Breast epithelium (tissue), 4 donors: ENCODE measurements at regions not wholly inside any gene's neighbourhood (a gene's known extent, or its start where the extent isn't known, plus 50 kb on each side); places are given as distances from the start of the nearest gene placed in this dataset.

Source experiments
- DNase-seq, 2 donors: peaks; one replicate each; pipeline ENCODE4 v3.0.0-alpha.2; 2019; ENCODE audit warnings: low spot score in 2 of 2
- H3K27ac ChIP-seq, 2 donors: fragments of 200-600 bp; sonication (generic) in 1 of 2; one replicate each; pipeline ENCODE4 v1.5.1; 2016 to 2019; ENCODE audit warnings: mild to moderate bottlenecking in 1 of 2
- H3K27me3 ChIP-seq, 2 donors: fragments of 200-600 bp; sonication (generic) in 1 of 2; one replicate each; pipeline versions ENCODE4 v1.5.1 to v1.6.0; 2017 to 2019; ENCODE audit warnings: control low read depth in 1 of 2, mild to moderate bottlenecking in 1 of 2
- H3K36me3 ChIP-seq: fragments of 200-600 bp; one replicate; pipeline ENCODE4 v1.5.1; 2019
- H3K4me1 ChIP-seq, 2 donors: fragments of 200-600 bp; sonication (generic); one replicate each; pipeline ENCODE4 v1.5.1; 2016 to 2019; ENCODE audit warnings: control low read depth in 1 of 2
- H3K4me3 ChIP-seq, 3 donors: fragments of 200-600 bp; sonication (generic); 1 replicate in 2 of 3; 2 replicates in 1 of 3; pipeline ENCODE4 v1.5.1; 2016 to 2019; ENCODE audit warnings: mild to moderate bottlenecking in 3 of 3, moderate library complexity in 2 of 3
- H3K9me3 ChIP-seq, 2 donors: fragments of 200-600 bp; sonication (generic) in 1 of 2; one replicate each; pipeline ENCODE4 v1.5.1; 2016 to 2019; ENCODE audit warnings: control low read depth in 1 of 2
- CTCF ChIP-seq, 3 donors: fragments of 450-650 bp; IDR thresholded peaks; one replicate each; pipeline ENCODE4 v1.5.1; 2016 to 2017; ENCODE audit warnings: antibody characterized with exemption in 3 of 3, mild to moderate bottlenecking in 3 of 3, moderate library complexity in 3 of 3
- POLR2A ChIP-seq: fragments of 450-650 bp; IDR thresholded peaks from one replicate; pipeline ENCODE4 v1.6.1; 2016; ENCODE audit warnings: antibody characterized with exemption, mild to moderate bottlenecking, moderate library complexity
- POLR2AphosphoS5 ChIP-seq, 3 donors: sonication (generic); formaldehyde crosslinking; IDR thresholded peaks; one replicate each; pipeline ENCODE4 v1.6.1; 2017; ENCODE audit warnings: antibody characterized with exemption in 3 of 3
- intact Hi-C: fragments of 100-400 bp; cut with DNase I; formaldehyde crosslinking; loops from one replicate; pipeline ENCODE4 v1.15.1; 2023; ENCODE audit warnings: low total_unique reads

- peaks cover 0 to 38% of the 10 kb centered on the region in 2 donors for H3K27me3 ChIP-seq
Measured at GRCh38 chr11:135043434-135043833, 631.4 kb upstream of the B3GAT1 start.

GRCh38 chr11:135037828-135038227 lies 625.8 kb upstream of the B3GAT1 start:
- intact Hi-C loops = no loop called here
- no peaks in the 10 kb centered on the region for H3K9me3 ChIP-seq
- H3K4me3 ChIP-seq = no peak overlapping the region
- no peaks in the 10 kb centered on the region for H3K36me3 ChIP-seq
- TF ChIP-seq CTCF (IDR thresholded peaks at IDR 0.05) = no peak
- TF ChIP-seq POLR2AphosphoS5 (IDR thresholded peaks at IDR 0.05) = no peak
- no peak for TF ChIP-seq POLR2A
- H3K4me1 ChIP-seq = no peaks in the 10 kb centered on the region
- DNase-seq = no peak
- no peak overlapping the region for H3K27ac ChIP-seq
- peaks cover 0 to 12% of the 10 kb centered on the region in 2 donors for H3K27me3 ChIP-seq

More at GRCh38 chr11:135043434-135043833, 631.4 kb upstream of the B3GAT1 start:
- Histone ChIP-seq H3K9me3 (no peaks in the 10 kb centered on the region), H3K4me3 (no peak overlapping the region), H3K36me3 (no peaks in the 10 kb centered on the region), H3K4me1 (no peaks in the 10 kb centered on the region), H3K27ac (no peak overlapping the region)
- intact Hi-C loops = no loop called here
- no peak for DNase-seq
- TF ChIP-seq POLR2AphosphoS5 (IDR thresholded peaks at IDR 0.05) (no peak), CTCF (IDR thresholded peaks at IDR 0.05) (no peak), POLR2A (no peak)

- TF ChIP-seq POLR2A (no peak), CTCF (IDR thresholded peaks at IDR 0.05) (no peak), POLR2AphosphoS5 (IDR thresholded peaks at IDR 0.05) (no peak)
- DNase-seq = no peak
- no peak overlapping the region for H3K4me3 ChIP-seq
- H3K4me1 ChIP-seq = no peaks in the 10 kb centered on the region
- H3K27ac ChIP-seq = no peak overlapping the region
- intact Hi-C loops = no loop called here
- H3K36me3 ChIP-seq = no peaks in the 10 kb centered on the region
- H3K27me3 ChIP-seq = peaks cover 0 to 12% of the 10 kb centered on the region in 2 donors
- H3K9me3 ChIP-seq = no peaks in the 10 kb centered on the region
Measured at GRCh38 chr11:135036488-135037297, 624.7 kb upstream of the B3GAT1 start.

GRCh38 chr11:135035282-135035681 lies 623.2 kb upstream of the B3GAT1 start:
- intact Hi-C loops = no loop called here
- no peak overlapping the region for H3K27ac ChIP-seq
- TF ChIP-seq CTCF (IDR thresholded peaks at IDR 0.05) (no peak), POLR2AphosphoS5 (IDR thresholded peaks at IDR 0.05) (no peak), POLR2A (no peak)
- no peaks in the 10 kb centered on the region for H3K4me1 ChIP-seq
- DNase-seq = no peak
- H3K9me3 ChIP-seq = no peaks in the 10 kb centered on the region
- no peak overlapping the region for H3K4me3 ChIP-seq
- peaks cover 0 to 12% of the 10 kb centered on the region in 2 donors for H3K27me3 ChIP-seq
- H3K36me3 ChIP-seq = no peaks in the 10 kb centered on the region

- no peak for DNase-seq
- no peaks in the 10 kb centered on the region for H3K36me3 ChIP-seq
- H3K27me3 ChIP-seq = peaks cover 0 to 6% of the 10 kb centered on the region in 2 donors
- intact Hi-C loops = no loop called here
- no peak overlapping the region for H3K4me3 ChIP-seq
- no peaks in the 10 kb centered on the region for H3K4me1 ChIP-seq
- no peak for TF ChIP-seq CTCF (IDR thresholded peaks at IDR 0.05)
- no peak for TF ChIP-seq POLR2AphosphoS5 (IDR thresholded peaks at IDR 0.05)
- H3K27ac ChIP-seq = no peak overlapping the region
- no peaks in the 10 kb centered on the region for H3K9me3 ChIP-seq
Measured at GRCh38 chr11:135033540-135033939, 621.5 kb upstream of the B3GAT1 start.
